Thyroid gland (tissue), 4 donors: ENCODE measurements at regions not wholly inside any gene's neighbourhood (a gene's known extent, or its start where the extent isn't known, plus 50 kb on each side); places are given as distances from the start of the nearest gene placed in this dataset.
"Not testable (repeated sequence)": the region's sequence is repeated elsewhere in the genome, so short reads cannot be mapped to it uniquely, and the experiment has no call there.

Experiments used
- DNase-seq, 2 donors: peaks; one replicate each; pipeline ENCODE4 v3.0.0-alpha.2; 2019
- H3K27ac ChIP-seq, 3 donors: fragments of 200-600 bp; sonication (generic); 1 replicate in 2 of 3; 2 replicates in 1 of 3; pipeline ENCODE4 v1.5.1; 2016 to 2019; ENCODE audit warnings: mild to moderate bottlenecking in 1 of 3, moderate library complexity in 1 of 3
- H3K27me3 ChIP-seq: fragments of 200-600 bp; sonication (generic); one replicate; pipeline ENCODE4 v1.5.1; 2019
- H3K36me3 ChIP-seq, 2 donors: fragments of 200-600 bp; sonication (generic); one replicate each; pipeline ENCODE4 v1.5.1; 2016 to 2019
- H3K4me1 ChIP-seq, 2 donors: fragments of 200-600 bp; sonication (generic); one replicate each; pipeline ENCODE4 v1.5.1; 2017 to 2019
- H3K4me3 ChIP-seq, 3 donors: fragments of 200-600 bp; sonication (generic); replicated peaks in 1 of 3; 1 replicate in 2 of 3; 2 replicates in 1 of 3; pipeline ENCODE4 v1.5.1; 2016; ENCODE audit warnings: mild to moderate bottlenecking in 1 of 3
- H3K9me3 ChIP-seq: fragments of 200-600 bp; sonication (generic); one replicate; pipeline ENCODE4 v1.5.1; 2017
- POLR2A ChIP-seq, 2 donors: fragments of 450-650 bp; IDR thresholded peaks; one replicate each; pipeline ENCODE4 v1.6.1; 2017; ENCODE audit warnings: antibody characterized with exemption in 2 of 2, mild to moderate bottlenecking in 2 of 2, moderate library complexity in 1 of 2
- WGBS, 2 donors: methylation state at CpG; one replicate each; pipeline ENCODE4 v1.1.5; 2017; 5-methylcytosine and 5-hydroxymethylcytosine counted together
- intact Hi-C: fragments of 100-400 bp; cut with DNase I; formaldehyde crosslinking; loops from one replicate; pipeline ENCODE4 v1.15.1; 2023
- TF ChIP-seq, protein P1 (sequence below), 6 experiments: fragments of 200-600 bp in 3 of 6; fragments of 450-650 bp in 3 of 6; sonication (generic) in 3 of 6; IDR thresholded peaks; one replicate each; pipeline ENCODE4 v1.5.1; 2016 to 2019; ENCODE audit warnings: antibody characterized with exemption in 6 of 6, mild to moderate bottlenecking in 2 of 6, inconsistent platforms in 1 of 6, moderate library complexity in 1 of 6

DNA sequence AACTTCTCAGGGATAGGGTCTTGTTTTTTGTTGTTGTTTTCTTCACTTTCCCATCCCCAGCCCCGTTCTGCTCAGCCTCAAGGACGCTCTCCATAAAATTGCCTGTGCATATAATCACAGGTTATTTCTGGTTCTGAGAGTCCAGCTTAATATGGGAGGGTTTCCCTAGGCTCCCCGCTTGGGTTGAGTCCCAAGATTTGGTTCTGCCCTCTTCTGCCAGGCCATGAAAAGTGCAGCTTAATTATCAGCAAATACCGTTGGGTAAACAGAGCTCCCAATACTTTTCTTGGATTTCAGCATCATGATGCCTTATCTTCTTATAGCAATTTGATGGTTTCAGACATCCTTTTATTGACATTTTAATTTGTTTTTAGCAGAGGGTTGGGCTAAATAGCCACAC is 75.6 kb downstream of the GRIN2B start:
- 87 to 89% methylated on average over 4 of the region's 4 CpGs for WGBS, 2 donors
- H3K4me1 ChIP-seq = no peaks in the 10 kb centered on the region
- H3K27me3 ChIP-seq = no peaks in the 10 kb centered on the region
- no peak overlapping the region for H3K4me3 ChIP-seq
- intact Hi-C loops = no loop called here
- TF ChIP-seq POLR2A (IDR thresholded peaks at IDR 0.05) = no peak
- H3K9me3 ChIP-seq = no peaks in the 10 kb centered on the region
- H3K27ac ChIP-seq = no peak overlapping the region
- H3K36me3 ChIP-seq = no peaks in the 10 kb centered on the region
- no peak for DNase-seq

DNA sequence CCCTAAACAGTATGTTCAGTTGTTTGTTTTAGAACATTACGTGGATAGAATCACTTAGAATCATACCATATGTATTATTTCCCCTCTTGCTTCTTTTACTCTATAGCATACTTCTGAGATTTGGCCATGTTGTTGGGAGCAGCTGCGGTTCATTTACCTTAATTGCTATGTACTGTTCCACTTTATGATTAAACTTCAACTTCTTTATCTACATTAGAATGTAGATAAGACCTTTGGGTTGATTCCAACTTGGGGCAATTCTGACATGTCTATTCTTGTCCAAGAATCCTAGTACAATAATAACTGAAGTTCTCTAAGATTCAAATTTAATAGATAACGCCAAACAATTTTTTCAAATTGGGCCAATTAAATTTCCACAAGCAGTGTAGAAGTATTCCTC is 80.7 kb downstream of the GRIN2B start:
- Histone ChIP-seq H3K27me3 (no peaks in the 10 kb centered on the region), H3K27ac (no peak overlapping the region), H3K9me3 (no peaks in the 10 kb centered on the region), H3K4me1 (no peaks in the 10 kb centered on the region), H3K4me3 (no peak overlapping the region), H3K36me3 (no peaks in the 10 kb centered on the region)
- intact Hi-C loops = no loop called here
- DNase-seq = no peak
- WGBS, 2 donors = 88 to 93% methylated on average over 3 of the region's 3 CpGs
- TF ChIP-seq POLR2A (IDR thresholded peaks at IDR 0.05) = no peak
- TF ChIP-seq, protein P1, sequence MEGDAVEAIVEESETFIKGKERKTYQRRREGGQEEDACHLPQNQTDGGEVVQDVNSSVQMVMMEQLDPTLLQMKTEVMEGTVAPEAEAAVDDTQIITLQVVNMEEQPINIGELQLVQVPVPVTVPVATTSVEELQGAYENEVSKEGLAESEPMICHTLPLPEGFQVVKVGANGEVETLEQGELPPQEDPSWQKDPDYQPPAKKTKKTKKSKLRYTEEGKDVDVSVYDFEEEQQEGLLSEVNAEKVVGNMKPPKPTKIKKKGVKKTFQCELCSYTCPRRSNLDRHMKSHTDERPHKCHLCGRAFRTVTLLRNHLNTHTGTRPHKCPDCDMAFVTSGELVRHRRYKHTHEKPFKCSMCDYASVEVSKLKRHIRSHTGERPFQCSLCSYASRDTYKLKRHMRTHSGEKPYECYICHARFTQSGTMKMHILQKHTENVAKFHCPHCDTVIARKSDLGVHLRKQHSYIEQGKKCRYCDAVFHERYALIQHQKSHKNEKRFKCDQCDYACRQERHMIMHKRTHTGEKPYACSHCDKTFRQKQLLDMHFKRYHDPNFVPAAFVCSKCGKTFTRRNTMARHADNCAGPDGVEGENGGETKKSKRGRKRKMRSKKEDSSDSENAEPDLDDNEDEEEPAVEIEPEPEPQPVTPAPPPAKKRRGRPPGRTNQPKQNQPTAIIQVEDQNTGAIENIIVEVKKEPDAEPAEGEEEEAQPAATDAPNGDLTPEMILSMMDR (IDR thresholded peaks at IDR 0.05) = no peak

DNA sequence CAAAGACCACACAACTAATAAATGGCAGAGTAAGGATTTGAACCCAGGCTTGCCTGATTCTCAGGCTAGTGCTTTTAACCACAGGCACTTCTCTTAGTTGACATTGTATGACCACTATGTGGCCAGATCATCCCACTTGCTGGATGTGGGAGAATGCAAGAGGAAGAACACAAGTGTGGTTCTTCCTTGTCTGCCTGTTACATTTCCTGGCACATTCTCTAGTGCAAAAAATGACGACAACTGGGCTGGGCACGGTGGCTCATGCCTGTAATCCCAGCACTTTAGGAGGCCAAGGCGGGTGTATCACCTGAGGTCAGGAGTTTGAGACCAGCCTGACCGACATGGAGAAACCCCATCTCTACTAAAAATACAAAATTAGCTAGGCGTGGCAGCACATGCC is 83.0 kb downstream of the GRIN2B start:
- 77 to 87% methylated on average over 5 of the region's 5 CpGs for WGBS, 2 donors
- H3K4me1 ChIP-seq, H3K36me3 ChIP-seq, H3K9me3 ChIP-seq, DNase-seq, H3K4me3 ChIP-seq, intact Hi-C loops, H3K27ac ChIP-seq, H3K27me3 ChIP-seq: not testable (repeated sequence)

DNA sequence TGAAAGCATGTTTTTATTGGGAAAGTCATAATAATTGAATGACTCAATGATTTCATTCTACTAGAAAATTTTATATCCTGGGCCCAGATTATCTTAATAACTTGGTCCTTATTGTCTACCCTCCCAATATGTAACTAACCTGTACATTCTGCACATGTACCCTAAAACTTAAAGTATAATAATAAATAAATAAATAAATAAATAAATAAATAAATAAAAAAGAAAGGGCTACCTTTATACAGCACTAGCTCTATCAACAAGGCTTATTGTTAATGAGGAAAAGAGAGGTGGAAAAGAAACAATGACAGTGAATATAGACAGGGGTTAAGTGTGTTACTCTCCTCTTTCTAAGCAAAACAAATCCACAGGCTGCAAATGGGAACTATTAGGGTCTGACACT is 83.6 kb downstream of the GRIN2B start:
- H3K27ac ChIP-seq = no peak overlapping the region
- no peaks in the 10 kb centered on the region for H3K9me3 ChIP-seq
- no peak overlapping the region for H3K4me3 ChIP-seq
- intact Hi-C loops = no loop called here
- no peaks in the 10 kb centered on the region for H3K36me3 ChIP-seq
- no peak for DNase-seq
- TF ChIP-seq, protein P1 (IDR thresholded peaks at IDR 0.05) = no peak
- TF ChIP-seq POLR2A (IDR thresholded peaks at IDR 0.05) = no peak
- H3K4me1 ChIP-seq = no peaks in the 10 kb centered on the region
- H3K27me3 ChIP-seq = no peaks in the 10 kb centered on the region

DNA sequence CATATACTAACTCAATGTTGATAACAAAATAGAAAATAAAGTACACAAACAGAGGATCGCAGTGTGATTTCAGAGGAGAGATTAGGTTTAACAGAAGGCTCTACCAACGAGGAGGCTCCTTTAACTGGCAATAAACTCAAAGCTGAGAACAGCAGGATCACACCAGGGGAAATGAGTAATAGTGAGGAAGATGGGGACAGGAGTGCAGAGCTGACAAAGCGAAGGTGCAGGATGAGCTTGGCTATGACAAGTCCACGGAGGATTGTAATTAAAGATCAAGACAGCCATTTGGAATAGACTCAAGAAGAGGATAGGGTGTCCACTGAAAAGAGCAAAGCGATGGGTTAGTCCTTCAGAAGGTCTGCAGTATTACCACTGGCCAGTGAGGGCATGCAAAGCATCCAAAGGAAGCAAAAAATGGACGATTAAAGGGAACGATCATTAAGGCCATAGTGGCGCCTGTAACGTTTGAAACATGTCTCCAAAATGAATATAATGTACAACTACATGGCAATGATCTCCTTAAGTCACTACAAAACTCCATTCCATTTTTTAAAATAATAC is 85.3 kb downstream of the GRIN2B start:
- Histone ChIP-seq H3K27ac (no peak overlapping the region), H3K4me3 (no peak overlapping the region), H3K4me1 (no peaks in the 10 kb centered on the region), H3K36me3 (no peaks in the 10 kb centered on the region), H3K27me3 (no peaks in the 10 kb centered on the region), H3K9me3 (no peaks in the 10 kb centered on the region)
- 81 to 86% methylated on average over 9 of the region's 9 CpGs for WGBS, 2 donors
- TF ChIP-seq, protein P1 (IDR thresholded peaks at IDR 0.05) = no peak
- no peak for TF ChIP-seq POLR2A (IDR thresholded peaks at IDR 0.05)
- no peak for DNase-seq
- intact Hi-C loops = no loop called here

DNA sequence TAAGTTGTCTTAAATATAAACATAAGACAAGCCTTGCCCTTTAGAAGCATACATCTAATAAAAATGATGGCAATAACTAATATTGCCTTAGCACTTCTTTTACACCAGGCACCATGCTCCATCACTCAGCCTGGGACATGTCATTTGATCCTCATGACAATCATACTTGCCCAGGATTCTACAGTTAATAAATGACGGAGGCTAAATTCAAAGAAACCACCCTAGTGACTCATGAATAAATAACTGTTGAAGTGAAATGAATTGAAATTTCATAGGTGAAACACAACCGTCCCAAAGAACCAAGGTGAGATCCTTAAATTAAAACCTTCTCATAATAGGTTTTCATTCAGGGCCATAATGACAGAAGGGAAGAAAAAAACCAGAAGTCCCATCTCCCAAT is 89.5 kb downstream of the GRIN2B start:
- Histone ChIP-seq H3K27me3 (no peaks in the 10 kb centered on the region), H3K27ac (no peak overlapping the region), H3K4me3 (no peak overlapping the region), H3K4me1 (no peaks in the 10 kb centered on the region), H3K36me3 (no peaks in the 10 kb centered on the region), H3K9me3 (no peaks in the 10 kb centered on the region)
- WGBS, 2 donors = 93 to 94% methylated on average over 2 of the region's 2 CpGs
- intact Hi-C loops = no loop called here
- DNase-seq = no peak
- TF ChIP-seq, protein P1 (IDR thresholded peaks at IDR 0.05) = no peak
- no peak for TF ChIP-seq POLR2A (IDR thresholded peaks at IDR 0.05)
